NB4 (cell line): ENCODE measurements at regions not wholly inside any gene's neighbourhood (a gene's known extent, or its start where the extent isn't known, plus 50 kb on each side); places are given as distances from the start of the nearest gene placed in this dataset.
"Not testable (repeated sequence)": the region's sequence is repeated elsewhere in the genome, so short reads cannot be mapped to it uniquely, and the experiment has no call there.

Source experiments
- CTCF ChIP-seq: IDR thresholded peaks from one replicate; pipeline ENCODE4 v1.5.1; 2012; ENCODE audit warnings: low read depth, low read length
- MAX ChIP-seq: IDR thresholded peaks from 2 replicates; pipeline ENCODE4 v1.6.1; 2011; ENCODE audit warnings: low read depth, low read length
- POLR2A ChIP-seq: IDR thresholded peaks from 2 replicates; pipeline ENCODE4 v1.6.1; 2011; ENCODE audit warnings: mild to moderate bottlenecking; ENCODE audit not compliant: insufficient read length; ENCODE audit errors: extremely low read depth

- not testable (repeated sequence) for TF ChIP-seq CTCF, POLR2A, MAX
These were observed 267.7 kb downstream of the GJA1 start for GRCh38 chr6:121703129-121703528.
